ENCODE measurements at regions not wholly inside any gene's neighbourhood (a gene's known extent, or its start where the extent isn't known, plus 50 kb on each side); places are given as distances from the start of the nearest gene placed in this dataset.

- Histone ChIP-seq H3K36me3 (ENCODE audit: control insufficient read depth, insufficient read depth, low read length) (no peaks in the 10 kb centered on the region), H3K9me3 (ENCODE audit: control insufficient read depth, low read depth, low read length) (no peaks in the 10 kb centered on the region), H3K4me1 (ENCODE audit: control insufficient read depth, insufficient read depth, low read length) (peaks cover under 1% of the 10 kb centered on the region), H3K27ac (ENCODE audit: low read length) (no peak overlapping the region), H3K27me3 (ENCODE audit: control insufficient read depth, insufficient read depth, low read length) (no peaks in the 10 kb centered on the region), H3K4me3 (ENCODE audit: low read length) (no peak overlapping the region)
- DNase-seq = no peak
- WGBS (ENCODE audit: insufficient coverage, low lambda C conversion rate) = 100% methylated on average over 1 of the region's 4 CpGs
These were observed 159.5 kb upstream of the GRIP1 start for GRCh38 chr12:66838366-66838765.

GRCh38 chr12:66848967-66849366, 170.1 kb upstream of the GRIP1 start:
- Histone ChIP-seq H3K27me3 (ENCODE audit: control insufficient read depth, insufficient read depth, low read length) (no peaks in the 10 kb centered on the region), H3K4me1 (ENCODE audit: control insufficient read depth, insufficient read depth, low read length) (no peaks in the 10 kb centered on the region), H3K36me3 (ENCODE audit: control insufficient read depth, insufficient read depth, low read length) (no peaks in the 10 kb centered on the region), H3K27ac (ENCODE audit: low read length) (no peak overlapping the region), H3K9me3 (ENCODE audit: control insufficient read depth, low read depth, low read length) (no peaks in the 10 kb centered on the region), H3K4me3 (ENCODE audit: low read length) (no peak overlapping the region)
- DNase-seq = no peak
- 100% methylated on average over 1 of the region's 2 CpGs for WGBS (ENCODE audit: insufficient coverage, low lambda C conversion rate)

- no peak for DNase-seq
- WGBS (ENCODE audit: insufficient coverage, low lambda C conversion rate) = no CpG with 5 or more reads among the region's 5 CpGs
These were observed 172.3 kb upstream of the GRIP1 start for GRCh38 chr12:66851134-66851533.

GRCh38 chr12:66852091-66852490, 173.2 kb upstream of the GRIP1 start:
- no peaks in the 10 kb centered on the region for H3K27me3 ChIP-seq (ENCODE audit: control insufficient read depth, insufficient read depth, low read length)
- no peak overlapping the region for H3K27ac ChIP-seq (ENCODE audit: low read length)
- H3K36me3 ChIP-seq (ENCODE audit: control insufficient read depth, insufficient read depth, low read length) = no peaks in the 10 kb centered on the region
- WGBS (ENCODE audit: insufficient coverage, low lambda C conversion rate) = 60% methylated on average over 1 of the region's 2 CpGs
- no peak for DNase-seq
- H3K4me1 ChIP-seq (ENCODE audit: control insufficient read depth, insufficient read depth, low read length) = no peaks in the 10 kb centered on the region
- no peaks in the 10 kb centered on the region for H3K9me3 ChIP-seq (ENCODE audit: control insufficient read depth, low read depth, low read length)
- no peak overlapping the region for H3K4me3 ChIP-seq (ENCODE audit: low read length)

More at GRCh38 chr12:66851134-66851533, 172.3 kb upstream of the GRIP1 start:
- Histone ChIP-seq H3K9me3 (ENCODE audit: control insufficient read depth, low read depth, low read length) (no peaks in the 10 kb centered on the region), H3K4me1 (ENCODE audit: control insufficient read depth, insufficient read depth, low read length) (no peaks in the 10 kb centered on the region), H3K4me3 (ENCODE audit: low read length) (no peak overlapping the region), H3K36me3 (ENCODE audit: control insufficient read depth, insufficient read depth, low read length) (no peaks in the 10 kb centered on the region), H3K27me3 (ENCODE audit: control insufficient read depth, insufficient read depth, low read length) (no peaks in the 10 kb centered on the region), H3K27ac (ENCODE audit: low read length) (no peak overlapping the region)

GRCh38 chr12:66852765-66853164, 173.9 kb upstream of the GRIP1 start:
- H3K9me3 ChIP-seq (ENCODE audit: control insufficient read depth, low read depth, low read length) = no peaks in the 10 kb centered on the region
- DNase-seq = no peak
- no peaks in the 10 kb centered on the region for H3K27me3 ChIP-seq (ENCODE audit: control insufficient read depth, insufficient read depth, low read length)
- no peak overlapping the region for H3K27ac ChIP-seq (ENCODE audit: low read length)
- H3K4me1 ChIP-seq (ENCODE audit: control insufficient read depth, insufficient read depth, low read length) = no peaks in the 10 kb centered on the region
- WGBS (ENCODE audit: insufficient coverage, low lambda C conversion rate) = 90% methylated on average over 2 of the region's 2 CpGs
- H3K4me3 ChIP-seq (ENCODE audit: low read length) = no peak overlapping the region
- no peaks in the 10 kb centered on the region for H3K36me3 ChIP-seq (ENCODE audit: control insufficient read depth, insufficient read depth, low read length)

GRCh38 chr12:66859751-66860440, 181.0 kb upstream of the GRIP1 start:
- Histone ChIP-seq H3K4me1 (ENCODE audit: control insufficient read depth, insufficient read depth, low read length) (no peaks in the 10 kb centered on the region), H3K4me3 (ENCODE audit: low read length) (no peak overlapping the region), H3K36me3 (ENCODE audit: control insufficient read depth, insufficient read depth, low read length) (no peaks in the 10 kb centered on the region), H3K27me3 (ENCODE audit: control insufficient read depth, insufficient read depth, low read length) (no peaks in the 10 kb centered on the region), H3K9me3 (ENCODE audit: control insufficient read depth, low read depth, low read length) (no peaks in the 10 kb centered on the region), H3K27ac (ENCODE audit: low read length) (no peak overlapping the region)
- WGBS (ENCODE audit: insufficient coverage, low lambda C conversion rate) = 67% methylated on average over 1 of the region's 7 CpGs
- no peak for DNase-seq

GRCh38 chr12:66860752-66861750, 182.2 kb upstream of the GRIP1 start:
- H3K27me3 ChIP-seq (ENCODE audit: control insufficient read depth, insufficient read depth, low read length) = no peaks in the 10 kb centered on the region
- 0% methylated on average over 2 of the region's 5 CpGs for WGBS (ENCODE audit: insufficient coverage, low lambda C conversion rate)
- DNase-seq = peak; percentile 39 to 46
- no peak overlapping the region for H3K27ac ChIP-seq (ENCODE audit: low read length)
- H3K4me1 ChIP-seq (ENCODE audit: control insufficient read depth, insufficient read depth, low read length) = no peaks in the 10 kb centered on the region
- H3K9me3 ChIP-seq (ENCODE audit: control insufficient read depth, low read depth, low read length) = no peaks in the 10 kb centered on the region
- no peak overlapping the region for H3K4me3 ChIP-seq (ENCODE audit: low read length)
- H3K36me3 ChIP-seq (ENCODE audit: control insufficient read depth, insufficient read depth, low read length) = no peaks in the 10 kb centered on the region

GRCh38 chr12:66862356-66862985, 183.6 kb upstream of the GRIP1 start:
- Histone ChIP-seq H3K4me1 (ENCODE audit: control insufficient read depth, insufficient read depth, low read length) (no peaks in the 10 kb centered on the region), H3K9me3 (ENCODE audit: control insufficient read depth, low read depth, low read length) (no peaks in the 10 kb centered on the region), H3K27ac (ENCODE audit: low read length) (no peak overlapping the region), H3K27me3 (ENCODE audit: control insufficient read depth, insufficient read depth, low read length) (no peaks in the 10 kb centered on the region), H3K4me3 (ENCODE audit: low read length) (no peak overlapping the region), H3K36me3 (ENCODE audit: control insufficient read depth, insufficient read depth, low read length) (no peaks in the 10 kb centered on the region)
- WGBS (ENCODE audit: insufficient coverage, low lambda C conversion rate) = 88% methylated on average over 1 of the region's 3 CpGs
- no peak for DNase-seq

- no peak for DNase-seq
- Histone ChIP-seq H3K36me3 (ENCODE audit: control insufficient read depth, insufficient read depth, low read length) (no peaks in the 10 kb centered on the region), H3K9me3 (ENCODE audit: control insufficient read depth, low read depth, low read length) (no peaks in the 10 kb centered on the region), H3K27ac (ENCODE audit: low read length) (no peak overlapping the region), H3K4me3 (ENCODE audit: low read length) (no peak overlapping the region), H3K4me1 (ENCODE audit: control insufficient read depth, insufficient read depth, low read length) (no peaks in the 10 kb centered on the region), H3K27me3 (ENCODE audit: control insufficient read depth, insufficient read depth, low read length) (no peaks in the 10 kb centered on the region)
- WGBS (ENCODE audit: insufficient coverage, low lambda C conversion rate) = 0% methylated on average over 1 of the region's 1 CpG
These were observed 184.4 kb upstream of the GRIP1 start for GRCh38 chr12:66863276-66863675.

GRCh38 chr12:66877925-66878324, 199.0 kb upstream of the GRIP1 start:
- no peak for DNase-seq
- Histone ChIP-seq H3K36me3 (ENCODE audit: control insufficient read depth, insufficient read depth, low read length) (no peaks in the 10 kb centered on the region), H3K27me3 (ENCODE audit: control insufficient read depth, insufficient read depth, low read length) (no peaks in the 10 kb centered on the region), H3K4me3 (ENCODE audit: low read length) (no peak overlapping the region), H3K9me3 (ENCODE audit: control insufficient read depth, low read depth, low read length) (no peaks in the 10 kb centered on the region), H3K27ac (ENCODE audit: low read length) (no peak overlapping the region), H3K4me1 (ENCODE audit: control insufficient read depth, insufficient read depth, low read length) (no peaks in the 10 kb centered on the region)

Measured in large intestine (tissue), 3 donors.